ENCODE measurements at regions not wholly inside any gene's neighbourhood (a gene's known extent, or its start where the extent isn't known, plus 50 kb on each side); places are given as distances from the start of the nearest gene placed in this dataset.
"Not testable (repeated sequence)": the region's sequence is repeated elsewhere in the genome, so short reads cannot be mapped to it uniquely, and the experiment has no call there.

- intact Hi-C loops (cut with DNase I) = no loop called here
- Histone ChIP-seq H3K27me3 (no peaks in the 10 kb centered on the region), H3K4me1 (no peaks in the 10 kb centered on the region), H3K9me3 (no peaks in the 10 kb centered on the region), H3K4me3 (no peak overlapping the region), H3K27ac (replicated peaks in 1 of 4) (no peak overlapping the region), H3K36me3 (no peaks in the 10 kb centered on the region)
- TF ChIP-seq POLR2AphosphoS5 (IDR thresholded peaks at IDR 0.05) (no peak), POLR2A (IDR thresholded peaks at IDR 0.05; ENCODE audit: low read depth) (no peak), CTCF (IDR thresholded peaks at IDR 0.05) (no peak), EP300 (IDR thresholded peaks at IDR 0.05) (no peak)
- no peak for DNase-seq (ENCODE audit: extremely low spot score)
- WGBS = 79% methylated on average over 1 of the region's 1 CpG
Measured at GRCh38 chr10:109619914-109620313, 303.4 kb downstream of the XPNPEP1 start.

DNA sequence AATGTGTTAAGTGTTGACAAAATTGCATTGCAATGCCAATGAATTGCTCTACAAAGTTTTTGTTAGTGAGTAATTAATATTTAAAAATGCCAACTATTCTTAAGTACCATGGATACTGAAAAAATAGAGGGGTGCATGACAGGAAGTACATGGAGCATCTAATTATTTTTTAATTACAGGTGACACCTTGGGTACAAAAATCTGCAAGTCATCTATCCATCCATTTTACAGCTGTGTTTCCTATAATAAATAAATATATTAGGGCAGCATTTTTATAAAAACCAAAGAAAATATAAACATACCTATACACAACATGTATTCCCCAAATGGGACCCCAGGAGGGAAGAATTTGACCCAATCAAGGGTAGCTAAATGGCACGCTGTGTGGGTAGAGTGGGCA lies 304.6 kb downstream of the XPNPEP1 start:
- WGBS = 91% methylated on average over 1 of the region's 1 CpG
- intact Hi-C loops (cut with DNase I) = no loop called here
- Histone ChIP-seq H3K4me1 (no peaks in the 10 kb centered on the region), H3K27ac (replicated peaks in 1 of 4) (no peak overlapping the region), H3K9me3 (no peaks in the 10 kb centered on the region), H3K27me3 (no peaks in the 10 kb centered on the region), H3K4me3 (no peak overlapping the region), H3K36me3 (no peaks in the 10 kb centered on the region)
- DNase-seq (ENCODE audit: extremely low spot score) = no peak
- no peak for TF ChIP-seq POLR2AphosphoS5 (IDR thresholded peaks at IDR 0.05)
- TF ChIP-seq EP300 (IDR thresholded peaks at IDR 0.05) = no peak
- TF ChIP-seq POLR2A (IDR thresholded peaks at IDR 0.05; ENCODE audit: low read depth) = no peak
- no peak for TF ChIP-seq CTCF (IDR thresholded peaks at IDR 0.05)

DNA sequence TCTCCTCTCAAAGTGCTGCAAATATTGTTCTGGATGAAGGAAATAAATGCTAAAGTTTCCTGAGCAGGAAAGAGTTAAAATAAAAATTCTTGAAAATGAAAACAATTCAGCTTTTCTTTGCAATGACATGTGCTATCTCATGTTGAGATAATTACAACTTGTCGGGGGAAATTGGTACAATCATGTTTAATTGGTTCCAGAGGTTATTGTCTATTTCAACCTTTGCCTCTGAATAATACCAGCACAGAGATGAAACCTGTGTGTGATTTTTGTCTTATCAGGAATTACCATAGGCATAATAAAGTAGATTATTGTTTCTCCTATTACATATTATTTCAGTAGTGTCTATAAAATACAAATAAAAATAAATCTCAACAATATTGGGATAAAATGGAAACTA lies 305.0 kb downstream of the XPNPEP1 start:
- Histone ChIP-seq H3K4me1 (no peaks in the 10 kb centered on the region), H3K4me3 (no peak overlapping the region), H3K27me3 (no peaks in the 10 kb centered on the region), H3K27ac (replicated peaks in 1 of 4) (no peak overlapping the region), H3K36me3 (no peaks in the 10 kb centered on the region), H3K9me3 (no peaks in the 10 kb centered on the region)
- DNase-seq (ENCODE audit: extremely low spot score) = no peak
- intact Hi-C loops (cut with DNase I) = no loop called here
- 0% methylated on average over 1 of the region's 1 CpG for WGBS
- TF ChIP-seq EP300 (IDR thresholded peaks at IDR 0.05) (no peak), POLR2A (IDR thresholded peaks at IDR 0.05; ENCODE audit: low read depth) (no peak), CTCF (IDR thresholded peaks at IDR 0.05) (no peak), POLR2AphosphoS5 (IDR thresholded peaks at IDR 0.05) (no peak)

- no peak for DNase-seq (ENCODE audit: extremely low spot score)
- no peaks in the 10 kb centered on the region for H3K27me3 ChIP-seq
- no peak overlapping the region for H3K4me3 ChIP-seq
- intact Hi-C loops (cut with DNase I) = no loop called here
- no peaks in the 10 kb centered on the region for H3K36me3 ChIP-seq
- 61% methylated on average over 3 of the region's 3 CpGs for WGBS
- H3K4me1 ChIP-seq = no peaks in the 10 kb centered on the region
- no peak overlapping the region for H3K27ac ChIP-seq (replicated peaks in 1 of 4)
- TF ChIP-seq POLR2A (IDR thresholded peaks at IDR 0.05; ENCODE audit: low read depth) (no peak), CTCF (IDR thresholded peaks at IDR 0.05) (no peak), EP300 (IDR thresholded peaks at IDR 0.05) (no peak)
- no peaks in the 10 kb centered on the region for H3K9me3 ChIP-seq
Measured at GRCh38 chr10:109616359-109616980, 306.8 kb downstream of the XPNPEP1 start.

GRCh38 chr10:109595356-109595755 lies 328.0 kb downstream of the XPNPEP1 start:
- 63% methylated on average over 1 of the region's 1 CpG for WGBS
- H3K36me3 ChIP-seq; H3K27ac ChIP-seq (replicated peaks in 1 of 4); H3K4me3 ChIP-seq; H3K27me3 ChIP-seq; intact Hi-C loops (cut with DNase I); H3K9me3 ChIP-seq; DNase-seq (ENCODE audit: extremely low spot score); H3K4me1 ChIP-seq: not testable (repeated sequence)
